ENCODE measurements at regions not wholly inside any gene's neighbourhood (a gene's known extent, or its start where the extent isn't known, plus 50 kb on each side); places are given as distances from the start of the nearest gene placed in this dataset.

DNA sequence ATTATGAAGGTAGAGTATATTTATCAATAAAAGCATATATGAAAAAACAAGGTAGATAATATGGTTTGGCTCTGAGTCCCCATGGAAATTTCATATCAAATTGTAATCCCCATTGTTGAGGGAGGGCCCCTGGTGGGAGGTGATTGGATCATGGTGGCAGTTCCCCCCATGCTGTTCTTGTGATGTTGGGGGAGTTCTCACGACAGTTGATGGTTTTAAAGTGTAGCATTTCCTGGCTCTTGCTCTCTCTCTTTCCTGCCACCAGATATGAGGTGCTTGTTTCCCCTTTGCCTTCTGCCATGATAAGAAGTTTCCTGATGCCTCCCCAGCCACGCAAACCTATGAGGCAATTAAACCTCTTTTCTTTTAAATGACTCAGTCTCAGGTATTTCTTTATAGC lies 260.4 kb downstream of the PPARGC1A start:
- DNase-seq (ENCODE audit: low spot score), result no peak
- TF ChIP-seq, protein P1, sequence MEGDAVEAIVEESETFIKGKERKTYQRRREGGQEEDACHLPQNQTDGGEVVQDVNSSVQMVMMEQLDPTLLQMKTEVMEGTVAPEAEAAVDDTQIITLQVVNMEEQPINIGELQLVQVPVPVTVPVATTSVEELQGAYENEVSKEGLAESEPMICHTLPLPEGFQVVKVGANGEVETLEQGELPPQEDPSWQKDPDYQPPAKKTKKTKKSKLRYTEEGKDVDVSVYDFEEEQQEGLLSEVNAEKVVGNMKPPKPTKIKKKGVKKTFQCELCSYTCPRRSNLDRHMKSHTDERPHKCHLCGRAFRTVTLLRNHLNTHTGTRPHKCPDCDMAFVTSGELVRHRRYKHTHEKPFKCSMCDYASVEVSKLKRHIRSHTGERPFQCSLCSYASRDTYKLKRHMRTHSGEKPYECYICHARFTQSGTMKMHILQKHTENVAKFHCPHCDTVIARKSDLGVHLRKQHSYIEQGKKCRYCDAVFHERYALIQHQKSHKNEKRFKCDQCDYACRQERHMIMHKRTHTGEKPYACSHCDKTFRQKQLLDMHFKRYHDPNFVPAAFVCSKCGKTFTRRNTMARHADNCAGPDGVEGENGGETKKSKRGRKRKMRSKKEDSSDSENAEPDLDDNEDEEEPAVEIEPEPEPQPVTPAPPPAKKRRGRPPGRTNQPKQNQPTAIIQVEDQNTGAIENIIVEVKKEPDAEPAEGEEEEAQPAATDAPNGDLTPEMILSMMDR (IDR thresholded peaks at IDR 0.05; ENCODE audit: extremely low read depth, missing control alignments), result no peak

DNA sequence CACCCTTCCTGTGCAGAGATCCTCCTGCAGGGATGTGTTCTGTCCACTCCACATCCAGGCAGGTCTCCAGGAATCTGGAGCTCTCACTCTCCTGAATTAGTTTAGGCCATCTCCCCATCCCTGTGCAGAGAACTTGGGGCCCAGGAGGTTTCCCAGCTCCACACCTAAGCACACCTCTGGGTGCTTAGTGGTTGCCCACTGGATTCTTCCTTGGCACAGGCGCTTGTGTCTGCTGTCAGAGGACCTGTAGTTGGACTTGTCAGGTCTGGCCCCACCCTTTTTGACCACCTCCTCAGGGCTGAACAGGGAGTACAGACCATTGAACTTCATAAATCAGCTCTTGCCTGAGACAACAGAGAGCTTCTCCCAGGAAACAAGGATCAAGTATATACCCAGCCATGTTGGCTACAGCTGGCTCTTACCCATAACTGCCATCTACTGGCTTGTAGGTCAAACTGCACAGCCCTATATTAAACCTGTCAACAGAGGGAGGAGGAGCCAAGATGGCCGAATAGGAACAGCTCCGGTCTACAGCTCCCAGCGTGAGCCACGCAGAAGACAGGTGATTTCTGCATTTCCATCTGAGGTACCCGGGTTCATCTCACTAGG lies 275.5 kb downstream of the PPARGC1A start:
- TF ChIP-seq, protein P1 (IDR thresholded peaks at IDR 0.05; ENCODE audit: extremely low read depth, missing control alignments), result peak; percentile 2
- peak; percentile 12 for DNase-seq (ENCODE audit: low spot score)

DNA sequence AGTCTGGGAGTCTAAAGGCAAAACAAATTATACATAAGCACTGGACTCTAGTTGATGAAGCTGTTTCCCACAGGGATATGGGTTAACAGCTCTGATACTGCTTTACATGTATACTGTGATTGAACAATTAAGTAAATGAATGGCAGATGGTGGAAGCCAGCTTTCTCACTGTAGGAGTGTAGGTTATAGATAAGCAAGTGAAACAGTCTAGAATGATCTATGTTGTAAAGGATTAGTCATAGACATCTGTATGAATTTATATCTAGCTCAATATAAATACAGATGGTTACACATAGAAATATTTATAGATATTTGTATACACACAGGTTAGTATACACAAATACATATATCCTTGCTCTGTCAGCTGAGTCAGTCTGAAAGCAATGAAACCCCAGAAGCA lies 276.1 kb downstream of the PPARGC1A start:
- no peak for DNase-seq (ENCODE audit: low spot score)
- TF ChIP-seq, protein P1 (IDR thresholded peaks at IDR 0.05; ENCODE audit: extremely low read depth, missing control alignments), result no peak

DNA sequence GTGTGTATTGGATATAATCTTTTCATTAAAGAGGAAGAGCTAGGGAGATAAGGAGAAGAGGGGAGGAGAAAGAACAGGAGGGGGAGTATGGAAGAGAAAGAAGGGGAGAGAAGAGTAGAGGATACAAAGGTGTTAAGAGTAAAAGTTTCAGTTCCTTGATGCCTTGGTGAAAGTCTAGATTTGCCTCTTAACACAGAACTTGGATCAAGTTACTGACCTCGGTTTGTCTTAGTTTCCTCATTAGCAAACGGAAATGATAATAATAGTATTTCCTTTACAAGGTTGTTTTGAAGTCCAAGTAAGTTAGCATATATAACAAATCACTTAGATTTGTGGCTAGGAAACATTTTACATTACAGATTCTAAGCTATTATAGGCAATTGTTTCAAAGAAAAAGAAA lies 287.1 kb downstream of the PPARGC1A start:
- no peak for DNase-seq (ENCODE audit: low spot score)
- TF ChIP-seq, protein P1 (IDR thresholded peaks at IDR 0.05; ENCODE audit: extremely low read depth, missing control alignments), result no peak

DNA sequence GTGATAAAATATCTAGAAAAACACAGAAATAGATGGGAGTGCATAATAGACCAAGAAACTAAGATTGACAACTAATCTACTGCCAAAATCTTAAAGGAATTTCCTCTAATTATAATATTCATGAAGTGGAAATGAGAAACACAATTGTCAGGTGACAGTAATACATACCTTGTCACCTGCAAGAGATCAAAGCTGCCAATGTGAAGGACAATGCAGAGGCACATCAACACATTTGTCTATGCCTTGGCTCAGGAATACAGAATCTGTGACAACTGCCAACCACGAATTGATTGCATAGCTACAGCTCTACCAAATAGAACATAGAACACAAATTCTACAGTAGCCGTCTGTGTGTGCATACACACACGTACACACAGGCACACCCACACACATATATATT lies 295.7 kb downstream of the PPARGC1A start:
- no peak for DNase-seq (ENCODE audit: low spot score)
- TF ChIP-seq, protein P1 (IDR thresholded peaks at IDR 0.05; ENCODE audit: extremely low read depth, missing control alignments), result no peak

DNA sequence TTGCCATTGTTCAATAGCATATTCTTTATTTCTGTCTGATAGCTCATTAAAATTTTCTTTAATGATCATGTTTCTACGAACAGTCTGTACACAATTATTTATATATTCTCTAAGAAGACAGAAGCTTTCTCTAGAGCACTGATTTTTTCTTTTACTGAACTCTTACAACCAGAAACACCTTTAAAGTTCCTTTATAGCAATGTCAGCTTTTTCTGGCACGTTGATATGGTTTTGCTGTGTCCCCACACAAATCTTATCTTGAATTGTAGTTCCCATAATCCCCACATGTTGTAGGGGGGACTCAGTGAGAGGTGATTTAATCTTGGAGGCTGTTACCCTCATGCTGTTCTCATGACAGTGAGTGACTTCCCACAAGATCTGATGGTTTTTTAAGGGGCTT lies 299.4 kb downstream of the PPARGC1A start:
- TF ChIP-seq, protein P1 (IDR thresholded peaks at IDR 0.05; ENCODE audit: extremely low read depth, missing control alignments), result no peak
- DNase-seq (ENCODE audit: low spot score), result no peak

DNA sequence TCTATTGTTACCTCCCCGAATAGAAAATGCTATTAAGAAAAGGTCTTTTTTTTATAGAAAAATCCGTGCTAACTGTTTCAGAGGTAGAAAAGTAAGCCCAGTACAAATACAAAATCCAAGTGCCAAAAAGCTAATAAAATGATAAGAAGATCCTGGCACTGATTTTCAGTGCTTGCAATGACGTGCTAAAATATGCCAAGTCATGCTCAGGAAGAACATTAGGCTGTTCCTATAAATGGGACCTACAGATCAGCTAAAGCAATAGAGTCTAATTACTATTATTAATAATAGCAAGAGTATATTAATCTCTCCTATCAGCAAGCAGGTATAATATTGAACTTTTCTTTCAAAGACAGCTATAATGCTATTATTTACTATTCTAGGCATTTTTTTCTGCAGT lies 305.8 kb downstream of the PPARGC1A start:
- TF ChIP-seq, protein P1 (IDR thresholded peaks at IDR 0.05; ENCODE audit: extremely low read depth, missing control alignments), result no peak

More for the DNA sequence above, 305.8 kb downstream of the PPARGC1A start:
- DNase-seq (ENCODE audit: low spot score), result no peak

Data from GM20000 (cell line).